HG03558 (cell line): ENCODE measurements at regions not wholly inside any gene's neighbourhood (a gene's known extent, or its start where the extent isn't known, plus 50 kb on each side); places are given as distances from the start of the nearest gene placed in this dataset.

Experiments used
- ATAC-seq: cut with Tn5 transposase; IDR thresholded peaks from one replicate; pipeline ENCODE4 v1.9.1; 2021; ENCODE audit warnings: moderate number of reproducible peaks; ENCODE audit not compliant: unreplicated experiment; ENCODE audit errors: extremely low read depth

DNA sequence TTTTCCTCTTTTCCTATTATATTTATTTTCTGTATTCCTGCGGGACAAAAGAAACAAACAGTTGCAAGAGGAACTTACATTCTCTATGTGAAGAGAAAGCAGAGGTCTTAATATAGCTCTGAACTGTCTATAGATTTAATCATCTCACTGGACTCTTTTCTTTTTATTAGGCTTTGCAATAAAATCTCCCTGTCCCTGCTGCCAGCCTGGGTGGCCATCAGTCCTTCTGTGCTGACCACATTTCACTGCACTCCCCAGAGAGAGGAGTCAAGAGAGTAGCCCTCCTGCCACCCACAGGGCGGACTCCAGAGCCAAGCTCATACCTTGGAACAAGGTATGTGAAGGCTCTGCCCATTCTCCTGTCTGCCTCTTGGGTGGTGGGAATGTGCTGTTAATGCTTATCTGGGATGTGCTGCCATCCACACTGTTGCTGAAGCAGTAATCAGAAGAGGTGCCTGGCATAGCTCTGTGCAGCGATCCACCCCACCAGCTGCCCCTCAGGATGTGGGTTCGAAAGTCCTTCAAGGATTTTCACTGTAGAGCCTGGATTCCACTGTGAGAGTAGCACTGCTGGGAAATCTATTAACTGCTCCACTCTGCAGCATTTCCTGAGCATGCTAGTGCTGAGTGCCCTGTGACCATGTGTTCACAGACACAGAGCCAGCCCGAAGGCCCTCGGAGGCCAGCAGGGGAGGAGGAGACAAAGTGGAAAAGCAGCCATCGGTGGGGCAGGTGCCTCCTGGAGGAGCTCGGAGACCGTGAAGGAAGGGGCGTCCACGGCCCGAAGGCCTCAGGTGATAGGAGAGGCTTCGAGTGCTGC lies 334.6 kb downstream of the MED10 start:
- ATAC-seq, result no peak

- no peak for ATAC-seq
Observed at GRCh38 chr5:6041977-6042550, 336.3 kb downstream of the MED10 start.

DNA sequence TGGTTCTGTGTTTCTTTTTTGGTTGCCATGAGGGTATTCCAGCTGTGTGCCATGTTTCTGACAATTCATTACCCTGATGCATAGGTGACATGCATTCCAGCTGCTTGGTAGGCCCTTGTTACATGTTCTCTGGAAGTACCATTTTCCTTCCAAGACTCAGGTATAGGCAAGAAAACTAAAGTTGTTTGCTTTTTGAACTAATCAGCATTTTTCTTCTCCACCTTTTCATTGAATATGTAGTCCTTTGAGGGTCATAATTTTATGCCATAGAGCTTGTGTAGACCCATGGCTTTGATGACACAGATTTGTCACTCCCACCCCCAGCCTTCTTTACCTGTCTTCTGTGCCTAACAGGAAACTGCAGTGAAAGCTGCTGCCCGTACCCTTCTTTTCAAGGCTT lies 339.2 kb downstream of the MED10 start:
- ATAC-seq, result no peak

DNA sequence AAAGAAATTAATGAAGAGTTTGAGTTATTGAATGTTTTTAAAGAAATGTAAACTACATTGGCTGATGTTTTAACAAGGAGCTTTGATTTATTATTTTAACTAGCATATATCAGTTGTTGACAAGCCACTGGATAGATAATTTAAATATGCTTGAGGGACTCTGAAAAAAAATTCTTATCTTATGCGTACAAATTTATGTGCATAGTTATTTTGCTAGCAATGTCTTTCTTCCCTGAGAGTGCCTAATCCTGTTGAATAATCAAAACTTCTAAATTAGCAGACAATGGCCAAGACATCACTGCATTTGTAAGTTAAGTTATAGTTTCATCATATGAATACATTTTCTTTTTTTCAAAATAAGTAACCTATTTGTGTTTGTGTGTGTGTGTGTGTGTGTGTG lies 342.3 kb downstream of the MED10 start:
- ATAC-seq, result no peak

GRCh38 chr5:6029811-6030271 lies 348.5 kb downstream of the MED10 start:
- no peak for ATAC-seq

- no peak for ATAC-seq
Observed at GRCh38 chr5:6026766-6027406, 351.5 kb downstream of the MED10 start.

DNA sequence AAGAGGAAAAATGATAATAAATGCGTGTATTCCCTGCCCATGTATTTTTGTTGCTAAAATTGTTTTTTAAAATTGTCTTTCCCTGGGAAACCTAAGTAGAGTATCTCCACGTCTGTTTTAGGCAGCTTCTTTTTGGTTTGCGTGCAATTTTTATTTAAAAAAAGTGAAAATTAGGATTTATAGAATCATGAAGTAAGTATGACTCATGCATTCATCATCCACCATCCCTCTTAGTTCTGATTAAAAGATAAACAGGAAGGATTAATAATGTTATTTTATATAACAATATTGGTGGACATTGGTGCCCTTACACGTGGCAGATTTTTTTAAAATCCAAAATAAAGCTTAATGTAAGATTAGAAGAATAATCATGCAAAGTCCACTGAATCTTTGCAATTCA lies 358.7 kb downstream of the MED10 start:
- no peak for ATAC-seq

- ATAC-seq, result no peak
Observed at GRCh38 chr5:6013506-6013905, 364.8 kb downstream of the MED10 start.

GRCh38 chr5:6011199-6011598 lies 367.1 kb downstream of the MED10 start:
- ATAC-seq, result no peak

- no peak for ATAC-seq
Observed at GRCh38 chr5:6006838-6007314, 371.5 kb downstream of the MED10 start.

DNA sequence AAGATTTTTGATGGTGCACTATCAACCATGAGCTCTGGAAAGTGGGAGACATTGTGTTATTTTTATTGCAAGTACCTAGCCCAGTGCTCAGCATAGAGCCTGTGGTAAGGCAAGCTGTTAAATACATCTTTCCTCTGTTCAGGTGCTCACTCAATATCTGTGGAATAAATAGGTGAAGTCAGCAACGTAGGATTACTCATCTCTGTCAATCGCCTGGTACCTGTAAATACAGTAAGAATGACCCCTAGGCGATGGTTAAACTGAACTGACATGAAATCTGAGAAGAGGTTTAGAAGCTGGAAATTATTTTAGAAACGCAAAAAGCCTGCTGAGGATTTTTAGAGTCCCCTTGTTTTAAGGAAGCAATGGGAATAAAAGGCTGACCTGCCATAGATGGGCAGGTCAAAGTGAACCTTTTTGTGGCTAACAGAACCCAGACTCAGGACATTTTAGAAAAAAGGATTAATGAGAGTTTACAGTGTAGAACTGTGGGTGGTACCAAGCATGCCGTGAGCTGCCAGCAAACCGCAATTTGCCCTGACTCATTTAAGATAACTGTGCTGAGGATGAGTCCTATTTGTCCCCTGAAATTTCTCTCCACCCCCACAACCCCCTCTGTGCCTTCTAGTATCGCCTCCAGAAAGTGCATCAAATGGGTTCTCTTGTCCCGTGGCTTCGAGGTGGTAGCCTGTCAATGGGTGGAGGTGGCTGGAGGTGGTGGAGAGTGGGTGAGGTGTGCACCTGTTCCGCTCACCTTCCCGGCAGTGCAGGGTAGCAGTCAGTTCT lies 375.1 kb downstream of the MED10 start:
- no peak for ATAC-seq

DNA sequence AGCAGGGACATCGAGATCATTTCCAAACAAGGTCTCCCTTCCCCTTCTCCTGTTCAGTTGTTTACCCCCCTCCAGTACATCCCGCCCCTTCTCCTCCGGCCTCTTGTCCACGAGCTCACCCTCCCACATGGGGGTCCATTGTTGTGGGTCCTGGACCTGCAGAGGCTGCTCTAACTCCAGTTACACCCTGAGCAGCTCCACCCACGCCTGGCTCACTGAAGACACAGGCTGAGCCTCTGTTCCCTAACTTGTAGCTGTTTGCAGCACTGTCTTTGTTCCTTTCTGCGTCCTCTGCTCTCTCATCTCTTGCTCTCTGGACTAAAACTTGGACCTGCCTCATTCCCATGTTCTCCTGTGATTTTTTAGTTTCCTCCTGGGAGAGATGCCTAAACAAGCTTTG lies 377.5 kb downstream of the MED10 start:
- ATAC-seq, result no peak

DNA sequence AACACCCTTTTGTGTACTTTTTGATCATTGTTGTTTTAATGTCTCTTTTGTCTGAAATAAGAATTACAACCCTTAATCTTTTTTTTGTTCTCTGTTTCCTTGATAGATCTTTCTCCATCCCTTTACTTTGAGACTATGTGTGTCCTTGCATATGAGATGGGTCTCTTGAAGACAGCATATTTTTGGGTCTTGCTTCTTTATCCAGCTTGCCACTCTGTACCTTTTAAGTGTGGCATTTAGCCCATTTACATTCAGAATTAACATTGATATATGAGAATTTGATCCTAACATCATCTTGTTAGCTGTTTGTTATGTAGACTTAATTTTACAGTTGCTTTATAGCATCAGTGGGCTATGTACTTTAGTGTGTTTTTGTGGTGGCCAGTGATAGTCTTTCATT lies 382.5 kb downstream of the MED10 start:
- ATAC-seq, result no peak

- ATAC-seq, result no peak
Observed at GRCh38 chr5:5986492-5987178, 391.7 kb downstream of the MED10 start.

DNA sequence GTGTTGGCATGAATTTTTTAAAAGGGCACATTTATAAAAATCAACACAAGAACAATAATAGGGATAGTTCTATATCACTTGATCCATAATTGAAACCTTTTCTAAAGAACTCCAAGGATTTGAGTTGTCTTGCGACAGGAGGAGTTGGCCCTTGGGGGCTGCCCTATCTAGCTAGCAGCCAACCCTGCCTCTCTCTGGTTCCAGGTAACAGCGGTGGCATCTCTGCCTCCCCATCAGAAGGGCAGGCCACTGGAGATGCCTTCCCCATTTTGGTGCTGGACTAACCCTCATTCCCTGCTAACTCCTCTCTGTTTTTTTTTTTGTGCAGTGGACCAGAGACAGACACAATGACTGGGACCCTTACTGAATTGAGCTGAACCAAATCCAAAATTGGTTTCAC lies 393.0 kb downstream of the MED10 start:
- no peak for ATAC-seq

DNA sequence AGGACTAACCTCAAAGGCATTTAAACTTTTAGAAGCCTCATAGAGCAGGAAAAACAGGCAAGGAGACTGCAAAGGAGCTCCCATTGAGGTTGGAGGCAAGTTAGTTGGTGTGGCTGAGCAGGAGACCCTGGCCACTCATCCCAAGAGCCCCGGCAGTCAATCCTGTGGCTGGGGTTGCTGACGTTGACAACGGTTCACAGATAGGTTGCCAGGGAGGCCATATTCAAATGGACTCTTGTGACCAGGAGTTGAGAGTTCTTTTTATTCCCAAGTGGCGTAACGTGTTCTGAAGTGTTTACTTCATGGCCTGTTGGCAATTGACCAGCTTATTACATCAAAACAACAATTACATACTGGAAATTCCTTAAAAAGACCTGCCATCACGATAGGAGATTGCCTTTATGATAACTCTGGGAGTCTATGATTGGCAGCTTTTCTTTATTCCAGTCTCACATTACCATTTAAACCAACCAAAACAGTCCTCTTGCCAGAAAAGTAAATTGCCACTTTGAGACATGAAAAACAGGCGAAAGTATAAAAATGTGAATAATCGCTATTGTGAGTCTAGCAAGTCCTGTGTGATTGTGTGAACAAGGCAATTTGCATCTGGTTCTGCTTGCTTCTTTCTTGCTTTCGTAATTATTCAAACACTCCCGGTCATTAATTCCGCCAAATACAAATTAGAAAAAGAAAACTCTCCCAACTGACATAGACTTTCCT lies 394.9 kb downstream of the MED10 start:
- no peak for ATAC-seq

- ATAC-seq, result no peak
Observed at GRCh38 chr5:5981562-5981961, 396.8 kb downstream of the MED10 start.

DNA sequence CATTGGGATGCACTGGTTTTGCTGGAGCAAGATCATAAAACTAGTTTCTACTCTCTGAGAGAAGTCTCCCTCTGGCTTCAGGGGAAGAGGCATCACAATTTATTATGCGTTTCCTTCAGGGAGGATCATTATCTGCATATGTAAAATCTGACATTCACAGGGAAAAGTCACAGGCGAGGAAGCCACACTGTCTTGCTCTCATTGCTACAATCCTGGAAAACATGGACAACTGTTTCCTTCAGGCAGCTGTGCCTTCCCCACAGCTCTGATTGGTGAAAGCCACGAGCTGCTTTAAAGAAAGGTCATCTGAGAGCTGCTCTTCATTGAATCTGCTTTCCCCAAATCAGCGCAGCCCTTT lies 397.8 kb downstream of the MED10 start:
- no peak for ATAC-seq

DNA sequence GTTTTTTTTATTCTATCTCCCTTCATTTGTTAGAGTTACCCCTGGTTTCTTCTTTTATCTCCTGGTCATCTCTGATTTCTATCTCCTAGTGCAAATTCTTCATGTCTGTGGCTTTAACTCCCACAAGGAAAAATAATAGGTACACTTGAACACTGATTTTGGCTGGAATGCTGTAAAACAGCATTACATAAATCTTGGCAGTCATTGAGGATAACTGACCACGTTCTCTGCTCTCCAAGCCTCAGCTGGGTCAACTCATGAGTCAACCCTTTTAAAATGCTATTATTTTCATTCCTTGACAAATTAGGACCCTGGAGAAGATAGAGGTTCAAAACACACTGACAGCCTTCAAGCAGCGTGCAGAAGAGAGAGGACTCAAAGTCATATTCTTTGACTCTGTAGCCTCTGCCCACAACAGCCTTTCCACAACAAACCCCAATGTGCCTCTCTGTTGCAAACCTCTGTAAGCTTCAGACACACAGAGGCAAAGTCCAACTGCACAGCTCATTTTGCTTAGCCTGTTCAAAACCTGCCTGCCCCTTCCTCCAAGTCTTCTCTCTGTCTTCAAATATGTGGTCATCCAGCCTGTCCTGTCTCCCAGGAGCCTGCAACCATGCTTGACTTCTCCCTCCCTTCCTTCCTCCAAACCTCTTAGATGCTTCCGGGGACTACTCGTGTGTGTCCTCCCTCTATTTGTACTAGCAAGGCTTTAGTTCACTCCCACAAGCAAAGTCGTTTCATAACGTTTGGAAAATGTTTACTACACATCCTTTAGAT lies 398.4 kb downstream of the MED10 start:
- ATAC-seq, result no peak
